Spleen (tissue), 11 donors: ENCODE measurements at regions not wholly inside any gene's neighbourhood (a gene's known extent, or its start where the extent isn't known, plus 50 kb on each side); places are given as distances from the start of the nearest gene placed in this dataset.

ENCODE experiments used
- DNase-seq: peaks from one replicate; pipeline ENCODE4 v3.0.0-alpha.2; 2020
- H3K27ac ChIP-seq, 8 donors: fragments of 200-600 bp; sonication (generic) in 7 of 8; 1 replicate in 4 of 8; 2 replicates in 4 of 8; pipeline versions ENCODE4 v1.5.0 to v1.8.0; 2016 to 2021; ENCODE audit warnings: inconsistent platforms in 4 of 8, mild to moderate bottlenecking in 4 of 8, moderate library complexity in 1 of 8
- H3K27me3 ChIP-seq, 7 donors: fragments of 200-600 bp; sonication (generic) in 6 of 7; replicated peaks in 1 of 7; 1 replicate in 4 of 7; 2 replicates in 3 of 7; pipeline versions ENCODE4 v1.5.0 to v1.8.0; 2016 to 2021; ENCODE audit warnings: inconsistent platforms in 3 of 7, mild to moderate bottlenecking in 1 of 7
- H3K36me3 ChIP-seq, 6 donors: fragments of 200-600 bp; sonication (generic) in 5 of 6; 1 replicate in 4 of 6; 2 replicates in 2 of 6; pipeline versions ENCODE4 v1.5.0 to v1.8.0; 2016 to 2021; ENCODE audit warnings: inconsistent platforms in 2 of 6
- H3K4me1 ChIP-seq, 6 donors: fragments of 200-600 bp; sonication (generic) in 5 of 6; 1 replicate in 3 of 6; 2 replicates in 3 of 6; pipeline versions ENCODE4 v1.5.0 to v1.8.0; 2016 to 2021; ENCODE audit warnings: inconsistent platforms in 3 of 6
- H3K4me3 ChIP-seq, 8 donors: fragments of 200-600 bp; sonication (generic) in 7 of 8; 1 replicate in 4 of 8; 2 replicates in 4 of 8; pipeline versions ENCODE4 v1.5.0 to v1.8.0; 2016 to 2021; ENCODE audit warnings: inconsistent platforms in 4 of 8, mild to moderate bottlenecking in 4 of 8, moderate library complexity in 2 of 8
- H3K9me3 ChIP-seq, 8 donors: fragments of 200-600 bp; sonication (generic) in 7 of 8; 1 replicate in 4 of 8; 2 replicates in 4 of 8; pipeline versions ENCODE4 v1.5.0 to v1.8.0; 2016 to 2021; ENCODE audit warnings: inconsistent platforms in 4 of 8
- POLR2A ChIP-seq, 3 donors: fragments of 450-650 bp; IDR thresholded peaks; one replicate each; pipeline ENCODE4 v1.5.1; 2017; ENCODE audit warnings: antibody characterized with exemption in 3 of 3, mild to moderate bottlenecking in 1 of 3
- POLR2AphosphoS5 ChIP-seq, 3 donors: sonication (generic); formaldehyde crosslinking; IDR thresholded peaks; one replicate each; pipeline ENCODE4 v1.5.1; 2017; ENCODE audit warnings: antibody characterized with exemption in 3 of 3
- WGBS, 5 donors: extraction: QIAGEN DNeasy Blood & Tissue Kit in 3 of 5; methylation state at CpG; one replicate each; pipeline versions ENCODE4 v1.1.5 to v1.1.7; 2013 to 2018; 5-methylcytosine and 5-hydroxymethylcytosine counted together
- intact Hi-C: fragments of 100-400 bp; cut with DNase I; formaldehyde crosslinking; loops from one replicate; pipeline ENCODE4 v1.15.0; 2023; ENCODE audit warnings: low total_unique reads
- TF ChIP-seq, protein P1 (sequence below), 11 experiments: fragments of 200-600 bp in 7 of 11; fragments of 450-650 bp in 4 of 11; sonication (generic) in 4 of 11; IDR thresholded peaks in 8 of 11; conservative IDR thresholded peaks in 3 of 11; 1 replicate in 7 of 11; 2 replicates in 4 of 11; pipeline versions ENCODE4 v1.4.0 to v1.8.0; 2016 to 2021; ENCODE audit warnings: antibody characterized with exemption in 11 of 11, inconsistent platforms in 4 of 11, mild to moderate bottlenecking in 1 of 11
- donor health status: healthy with polysubstance abuse.
- donor health status: DM: no; HTN: no; CAD: no; lungs with moderate emphysema.
- donor health status: DM: no; HTN: no; CAD: no.
- donor health status: Bipolar disorder and iron deficiency.
- donor health status: healthy.
- donor health status: DM: no; HTN: no; CAD: no.
- donor health status: DM: yes; HTN: yes; CAD: no.

DNA sequence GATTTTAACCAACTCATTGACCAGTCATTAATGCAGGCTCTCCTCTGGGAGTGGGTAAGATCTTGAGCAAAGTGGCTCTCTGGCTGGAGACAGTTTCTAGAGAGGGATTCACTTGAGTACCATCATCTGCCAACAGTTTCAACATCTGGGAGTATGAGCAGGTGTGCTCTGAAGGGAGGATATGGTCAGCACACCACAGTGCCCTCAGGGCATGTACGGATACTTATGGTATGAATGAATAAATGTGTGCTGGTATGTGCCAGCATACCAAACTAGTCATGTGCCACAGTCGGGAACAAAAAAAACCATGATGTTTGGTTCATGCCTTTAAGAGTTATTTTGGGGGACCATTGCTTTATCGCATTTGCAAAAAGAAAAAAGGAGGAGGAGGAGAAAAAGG, 1197.5 kb upstream of the TENM4 start:
- TF ChIP-seq, protein P1, sequence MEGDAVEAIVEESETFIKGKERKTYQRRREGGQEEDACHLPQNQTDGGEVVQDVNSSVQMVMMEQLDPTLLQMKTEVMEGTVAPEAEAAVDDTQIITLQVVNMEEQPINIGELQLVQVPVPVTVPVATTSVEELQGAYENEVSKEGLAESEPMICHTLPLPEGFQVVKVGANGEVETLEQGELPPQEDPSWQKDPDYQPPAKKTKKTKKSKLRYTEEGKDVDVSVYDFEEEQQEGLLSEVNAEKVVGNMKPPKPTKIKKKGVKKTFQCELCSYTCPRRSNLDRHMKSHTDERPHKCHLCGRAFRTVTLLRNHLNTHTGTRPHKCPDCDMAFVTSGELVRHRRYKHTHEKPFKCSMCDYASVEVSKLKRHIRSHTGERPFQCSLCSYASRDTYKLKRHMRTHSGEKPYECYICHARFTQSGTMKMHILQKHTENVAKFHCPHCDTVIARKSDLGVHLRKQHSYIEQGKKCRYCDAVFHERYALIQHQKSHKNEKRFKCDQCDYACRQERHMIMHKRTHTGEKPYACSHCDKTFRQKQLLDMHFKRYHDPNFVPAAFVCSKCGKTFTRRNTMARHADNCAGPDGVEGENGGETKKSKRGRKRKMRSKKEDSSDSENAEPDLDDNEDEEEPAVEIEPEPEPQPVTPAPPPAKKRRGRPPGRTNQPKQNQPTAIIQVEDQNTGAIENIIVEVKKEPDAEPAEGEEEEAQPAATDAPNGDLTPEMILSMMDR (IDR thresholded peaks at IDR 0.05 in 8 of 11, conservative IDR thresholded peaks at IDR 0.05 in 3 of 11): no peak
- no peak for TF ChIP-seq POLR2AphosphoS5 (IDR thresholded peaks at IDR 0.05)
- TF ChIP-seq POLR2A (IDR thresholded peaks at IDR 0.05): no peak
- Histone ChIP-seq H3K36me3 (no peaks in the 10 kb centered on the region), H3K27ac (no peak overlapping the region), H3K4me1 (no peaks in the 10 kb centered on the region), H3K4me3 (no peak overlapping the region), H3K27me3 (no peaks in the 10 kb centered on the region), H3K9me3 (no peaks in the 10 kb centered on the region)
- intact Hi-C loops: no loop called here
- no peak for DNase-seq
- 80 to 94% (median 86%) methylated on average over 3 of the region's 3 CpGs for WGBS, 5 donors

DNA sequence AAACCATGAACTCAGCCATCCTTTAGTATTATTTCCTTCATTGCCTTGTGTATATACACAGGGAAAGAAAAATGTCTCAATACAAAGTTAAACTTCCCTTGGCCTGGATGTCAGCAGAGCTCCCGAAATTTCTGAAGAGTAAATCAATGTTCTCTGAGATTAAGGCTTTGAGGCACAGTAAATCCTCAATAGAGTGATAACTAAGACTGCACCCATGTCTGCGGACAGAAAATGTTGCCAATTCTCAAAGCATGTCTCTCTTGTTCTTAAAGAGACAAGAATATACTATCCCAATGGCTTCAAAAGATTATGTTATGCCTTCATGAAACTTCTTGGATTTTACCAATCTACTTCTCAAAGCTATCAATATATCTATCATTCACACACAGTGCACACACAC, 1196.7 kb upstream of the TENM4 start:
- Histone ChIP-seq H3K27ac (no peak overlapping the region), H3K4me1 (no peaks in the 10 kb centered on the region), H3K36me3 (no peaks in the 10 kb centered on the region), H3K27me3 (no peaks in the 10 kb centered on the region), H3K9me3 (no peaks in the 10 kb centered on the region), H3K4me3 (no peak overlapping the region)
- intact Hi-C loops: no loop called here
- no peak for TF ChIP-seq POLR2A (IDR thresholded peaks at IDR 0.05)
- no peak for TF ChIP-seq POLR2AphosphoS5 (IDR thresholded peaks at IDR 0.05)
- DNase-seq: no peak
- WGBS, 5 donors: 71 to 92% (median 82%) methylated on average over 2 of the region's 2 CpGs

GRCh38 chr11:80636999-80637398, 1196.2 kb upstream of the TENM4 start:
- Histone ChIP-seq H3K27ac (no peak overlapping the region), H3K4me3 (no peak overlapping the region), H3K27me3 (no peaks in the 10 kb centered on the region), H3K4me1 (no peaks in the 10 kb centered on the region), H3K9me3 (no peaks in the 10 kb centered on the region), H3K36me3 (no peaks in the 10 kb centered on the region)
- TF ChIP-seq, protein P1 (IDR thresholded peaks at IDR 0.05 in 8 of 11, conservative IDR thresholded peaks at IDR 0.05 in 3 of 11): no peak
- TF ChIP-seq POLR2AphosphoS5 (IDR thresholded peaks at IDR 0.05) (no peak), POLR2A (IDR thresholded peaks at IDR 0.05) (no peak)
- DNase-seq: no peak
- WGBS, 5 donors: 90 to 96% (median 94%) methylated on average over 3 of the region's 3 CpGs
- intact Hi-C loops: no loop called here

GRCh38 chr11:80635178-80635577, 1194.3 kb upstream of the TENM4 start:
- Histone ChIP-seq H3K4me3 (no peak overlapping the region), H3K27me3 (no peaks in the 10 kb centered on the region), H3K27ac (no peak overlapping the region), H3K9me3 (no peaks in the 10 kb centered on the region), H3K4me1 (no peaks in the 10 kb centered on the region), H3K36me3 (no peaks in the 10 kb centered on the region)
- WGBS, 5 donors: 70 to 84% (median 77%) methylated on average over 3 of the region's 3 CpGs
- intact Hi-C loops: no loop called here
- TF ChIP-seq POLR2AphosphoS5 (IDR thresholded peaks at IDR 0.05): no peak
- no peak for TF ChIP-seq POLR2A (IDR thresholded peaks at IDR 0.05)
- TF ChIP-seq, protein P1 (IDR thresholded peaks at IDR 0.05 in 8 of 11, conservative IDR thresholded peaks at IDR 0.05 in 3 of 11): no peak
- DNase-seq: no peak

DNA sequence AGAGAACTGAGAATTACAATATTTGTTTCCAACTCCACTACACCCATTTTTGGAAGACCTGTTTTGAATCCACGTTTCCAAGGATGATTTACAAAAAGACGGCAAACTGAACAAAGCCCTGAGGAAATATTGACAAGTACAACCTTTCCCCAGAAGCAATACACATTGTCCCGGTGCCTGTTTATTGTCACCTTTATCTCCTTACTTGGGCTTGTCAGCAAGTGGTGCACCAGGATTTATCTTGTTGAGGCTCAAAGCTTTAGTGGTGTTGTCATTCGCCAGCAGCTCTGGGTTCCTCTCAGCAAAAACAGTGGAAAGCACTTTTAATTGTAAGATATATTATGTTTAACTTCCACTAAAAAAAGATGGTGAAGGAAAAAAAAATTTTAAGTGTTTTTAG, 1191.9 kb upstream of the TENM4 start:
- no peak for DNase-seq
- intact Hi-C loops: no loop called here
- Histone ChIP-seq H3K9me3 (no peaks in the 10 kb centered on the region), H3K36me3 (no peaks in the 10 kb centered on the region), H3K27me3 (no peaks in the 10 kb centered on the region), H3K4me1 (no peaks in the 10 kb centered on the region), H3K27ac (no peak overlapping the region), H3K4me3 (no peak overlapping the region)
- 48 to 58% (median 51%) methylated on average over 4 of the region's 4 CpGs for WGBS, 5 donors
- TF ChIP-seq POLR2AphosphoS5 (IDR thresholded peaks at IDR 0.05) (no peak), POLR2A (IDR thresholded peaks at IDR 0.05) (no peak)
- TF ChIP-seq, protein P1 (IDR thresholded peaks at IDR 0.05 in 8 of 11, conservative IDR thresholded peaks at IDR 0.05 in 3 of 11): no peak
